Stimulated activated CD4-positive, alpha-beta T cell treated with anti-CD3 and anti-CD28 coated beads, Interleukin-1b, Interleukin-23, amount 100 ng/mL, for 1 hour (primary cell): ENCODE measurements at regions not wholly inside any gene's neighbourhood (a gene's known extent, or its start where the extent isn't known, plus 50 kb on each side); places are given as distances from the start of the nearest gene placed in this dataset.

Experiments
- DNase-seq, 2 donors: peaks; one replicate each; pipeline ENCODE4 v3.0.0-alpha.2; 2020; ENCODE audit warnings: low read depth in 2 of 2

- DNase-seq, result no peak
These were observed 52.1 kb upstream of the STOX2 start for GRCh38 chr4:183852910-183853547.

DNA sequence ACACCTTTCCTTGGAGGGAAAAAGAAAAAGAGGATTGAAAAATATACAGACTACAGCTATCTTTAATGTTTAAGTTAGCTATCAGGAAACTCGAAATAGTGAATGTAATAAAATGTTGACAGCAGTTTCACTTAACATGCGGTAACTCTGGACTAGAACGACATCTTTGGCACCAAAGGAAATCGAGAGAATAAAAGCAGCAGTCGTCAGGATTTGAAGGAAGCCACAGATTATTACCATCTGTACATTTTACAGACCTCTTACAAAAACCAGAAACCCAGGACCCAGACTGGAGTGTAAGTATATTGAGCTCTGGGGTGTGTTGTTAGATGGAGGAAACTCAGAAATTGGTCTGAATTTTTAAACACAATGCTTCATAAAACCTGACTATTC is 51.6 kb upstream of the STOX2 start:
- no peak for DNase-seq
